Activated CD8-positive, alpha-beta T cell treated with anti-CD3 and anti-CD28 coated beads for 36 hours (primary cell): ENCODE measurements at regions not wholly inside any gene's neighbourhood (a gene's known extent, or its start where the extent isn't known, plus 50 kb on each side); places are given as distances from the start of the nearest gene placed in this dataset.
"Not testable (repeated sequence)": the region's sequence is repeated elsewhere in the genome, so short reads cannot be mapped to it uniquely, and the experiment has no call there.

Experiments used
- ATAC-seq: fragments of 200-7000 bp; cut with Tn5 transposase; one replicate; pipeline ENCODE4 v1.10.0; 2021; ENCODE audit warnings: mild to moderate bottlenecking, moderate library complexity
- CTCF ChIA-PET: fragments of 350-600 bp; sonication (Branson Sonifier 250); formaldehyde crosslinking; loops from one replicate; lab custom pipeline; 2021; ENCODE audit warnings: antibody characterized with exemption; lab: Charles Lee
- POLR2A ChIA-PET: fragments of 350-600 bp; sonication (Branson Sonifier 250); formaldehyde crosslinking; loops from one replicate; lab custom pipeline; 2021; ENCODE audit warnings: antibody characterized with exemption; lab: Charles Lee
- DNase-seq: peaks from one replicate; pipeline ENCODE4 v3.0.0-alpha.2; 2020
- H3K27ac Mint-ChIP-seq: one replicate; pipeline ENCODE4 v1.8.0; 2021; ENCODE audit warnings: mild to moderate bottlenecking, mixed read lengths
- H3K27me3 Mint-ChIP-seq: one replicate; pipeline ENCODE4 v1.8.0; 2021; ENCODE audit warnings: mixed read lengths
- H3K36me3 Mint-ChIP-seq: one replicate; pipeline ENCODE4 v1.8.0; 2021; ENCODE audit warnings: low read depth, mixed read lengths
- H3K4me1 Mint-ChIP-seq: one replicate; pipeline ENCODE4 v1.8.0; 2021; ENCODE audit warnings: low read depth, mixed read lengths
- H3K4me3 Mint-ChIP-seq: one replicate; pipeline ENCODE4 v1.8.0; 2021; ENCODE audit warnings: mild to moderate bottlenecking, moderate library complexity, mixed read lengths
- H3K9me3 Mint-ChIP-seq: one replicate; pipeline ENCODE4 v1.8.0; 2021; ENCODE audit warnings: mixed read lengths
- intact Hi-C: fragments of 100-400 bp; cut with micrococcal nuclease; formaldehyde crosslinking; loops from one replicate; pipeline ENCODE4 v1.10.0; 2022
- TF ChIP-seq, protein P1 (sequence below): fragments of 200-600 bp; IDR thresholded peaks from one replicate; pipeline ENCODE4 v1.8.0; 2022; ENCODE audit warnings: antibody characterized with exemption, mild to moderate bottlenecking

- POLR2A ChIA-PET, DNase-seq, H3K27me3 Mint-ChIP-seq, H3K4me3 Mint-ChIP-seq, CTCF ChIA-PET, intact Hi-C loops, H3K36me3 Mint-ChIP-seq, ATAC-seq: not testable (repeated sequence)
- H3K9me3 Mint-ChIP-seq: peaks cover 14% of the 10 kb centered on the region
- H3K27ac Mint-ChIP-seq: peak overlapping the region; percentile 91
- peaks cover 51% of the 10 kb centered on the region for H3K4me1 Mint-ChIP-seq
Measured at GRCh38 chr10:11403646-11404045, 207.8 kb downstream of the USP6NL start.

DNA sequence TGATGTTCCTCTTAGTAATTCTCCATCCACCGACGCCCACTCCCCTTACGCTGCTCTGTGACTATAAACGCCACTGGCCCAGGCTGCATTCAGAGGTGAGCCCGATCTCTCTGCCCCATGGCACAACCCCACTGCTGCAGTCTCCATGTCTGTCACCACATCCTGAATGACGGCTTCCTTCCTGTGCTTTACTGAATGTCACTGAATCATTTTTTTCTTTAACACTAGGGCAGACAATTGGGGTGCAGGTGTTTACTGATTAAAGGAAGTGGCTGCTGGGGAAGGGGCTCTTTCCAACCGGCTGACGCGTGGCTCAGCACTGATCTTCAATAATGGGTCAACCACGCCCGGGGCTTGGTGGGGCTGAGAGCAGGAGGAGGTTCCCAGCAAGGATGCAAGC, 208.3 kb downstream of the USP6NL start:
- Mint-ChIP-seq H3K4me1 (peaks cover 54% of the 10 kb centered on the region), H3K4me3 (peak overlapping the region; percentile 15), H3K27me3 (no peaks in the 10 kb centered on the region), H3K27ac (peak overlapping the region; percentile 91), H3K9me3 (peaks cover 14% of the 10 kb centered on the region), H3K36me3 (peaks cover 7% of the 10 kb centered on the region)
- ATAC-seq (peak; percentile 97), DNase-seq (peak; percentile 83)
- TF ChIP-seq, protein P1, sequence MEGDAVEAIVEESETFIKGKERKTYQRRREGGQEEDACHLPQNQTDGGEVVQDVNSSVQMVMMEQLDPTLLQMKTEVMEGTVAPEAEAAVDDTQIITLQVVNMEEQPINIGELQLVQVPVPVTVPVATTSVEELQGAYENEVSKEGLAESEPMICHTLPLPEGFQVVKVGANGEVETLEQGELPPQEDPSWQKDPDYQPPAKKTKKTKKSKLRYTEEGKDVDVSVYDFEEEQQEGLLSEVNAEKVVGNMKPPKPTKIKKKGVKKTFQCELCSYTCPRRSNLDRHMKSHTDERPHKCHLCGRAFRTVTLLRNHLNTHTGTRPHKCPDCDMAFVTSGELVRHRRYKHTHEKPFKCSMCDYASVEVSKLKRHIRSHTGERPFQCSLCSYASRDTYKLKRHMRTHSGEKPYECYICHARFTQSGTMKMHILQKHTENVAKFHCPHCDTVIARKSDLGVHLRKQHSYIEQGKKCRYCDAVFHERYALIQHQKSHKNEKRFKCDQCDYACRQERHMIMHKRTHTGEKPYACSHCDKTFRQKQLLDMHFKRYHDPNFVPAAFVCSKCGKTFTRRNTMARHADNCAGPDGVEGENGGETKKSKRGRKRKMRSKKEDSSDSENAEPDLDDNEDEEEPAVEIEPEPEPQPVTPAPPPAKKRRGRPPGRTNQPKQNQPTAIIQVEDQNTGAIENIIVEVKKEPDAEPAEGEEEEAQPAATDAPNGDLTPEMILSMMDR: no peak
- CTCF ChIA-PET: no interaction called here
- POLR2A ChIA-PET: no interaction called here
- intact Hi-C loops: no loop called here

DNA sequence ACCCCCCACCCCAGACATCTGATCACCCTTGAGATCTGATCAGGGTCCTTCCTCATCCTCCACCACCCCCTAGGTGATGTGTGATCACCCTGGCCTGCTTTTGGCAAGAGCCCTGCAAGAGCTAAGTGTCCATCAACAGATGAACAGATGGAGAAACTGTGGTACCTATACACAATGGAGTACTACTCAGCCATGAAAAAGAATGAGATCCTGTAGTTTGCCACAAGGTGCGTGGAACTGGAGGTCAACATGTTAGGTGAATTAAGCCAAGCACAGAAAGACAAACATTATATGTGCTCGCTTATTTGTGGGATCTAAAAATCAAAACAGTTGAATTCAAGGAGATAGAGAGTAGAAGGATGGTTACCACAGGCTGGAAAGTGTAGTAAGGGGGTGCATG, 209.1 kb downstream of the USP6NL start:
- Mint-ChIP-seq H3K36me3 (peaks cover 7% of the 10 kb centered on the region), H3K27me3 (no peaks in the 10 kb centered on the region), H3K27ac (peak overlapping the region; percentile 63), H3K4me1 (peaks cover 50% of the 10 kb centered on the region), H3K9me3 (peaks cover 13% of the 10 kb centered on the region), H3K4me3 (no peak overlapping the region)
- DNase-seq (no peak), ATAC-seq (no peak)
- TF ChIP-seq, protein P1: no peak
- CTCF ChIA-PET: no interaction called here
- POLR2A ChIA-PET: interaction anchor here (0.6 kb wide), 1 partner anchor 252 kb away, joined by 3 read pairs; no protein-coding TSS in a partner anchor
- intact Hi-C loops: no loop called here

- TF ChIP-seq, protein P1: no peak
Measured at GRCh38 chr10:11401264-11402235, 209.9 kb downstream of the USP6NL start.

DNA sequence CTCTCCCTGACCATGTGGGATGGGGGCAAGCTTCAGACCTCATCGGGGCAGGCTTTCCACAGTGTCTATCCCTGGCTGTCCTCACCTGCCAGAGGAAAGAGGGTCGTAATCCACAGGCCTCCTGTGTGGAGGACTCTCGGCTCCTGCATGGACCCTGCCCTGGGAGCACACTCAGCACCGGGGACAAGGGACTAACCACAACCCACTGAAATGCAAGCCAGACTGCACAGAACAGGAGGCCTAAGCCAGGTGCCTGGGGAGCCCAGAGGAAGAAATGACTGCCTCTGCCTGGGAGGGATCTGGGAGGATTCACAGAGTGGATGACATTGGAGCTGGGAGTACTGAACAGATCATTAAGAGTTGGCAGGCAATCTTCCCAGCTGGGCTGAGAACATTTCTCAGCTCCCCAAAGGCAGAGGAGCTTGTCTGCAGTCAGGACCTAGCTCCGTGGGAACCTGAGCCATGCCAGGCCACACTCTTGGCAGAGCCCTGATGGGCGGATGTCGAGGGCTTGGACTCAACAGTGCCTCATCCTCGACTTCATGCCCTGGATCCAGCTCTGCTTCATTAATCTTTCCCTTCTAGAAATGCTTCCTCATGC, 213.4 kb downstream of the USP6NL start:
- Mint-ChIP-seq H3K36me3 (peaks cover 5% of the 10 kb centered on the region), H3K27ac (no peak overlapping the region), H3K4me3 (no peak overlapping the region), H3K27me3 (no peaks in the 10 kb centered on the region), H3K4me1 (peaks cover 29% of the 10 kb centered on the region), H3K9me3 (peaks cover 5% of the 10 kb centered on the region)
- TF ChIP-seq, protein P1: no peak
- ChIA-PET POLR2A (no interaction called here), CTCF (no interaction called here)
- DNase-seq (no peak), ATAC-seq (no peak)
- intact Hi-C loops: no loop called here

More at GRCh38 chr10:11401264-11402235, 209.9 kb downstream of the USP6NL start:
- H3K27ac Mint-ChIP-seq: peak overlapping the region; percentile 63
- POLR2A ChIA-PET: no interaction called here
- H3K36me3 Mint-ChIP-seq: peaks cover 5% of the 10 kb centered on the region
- ATAC-seq: no peak
- peaks cover 42% of the 10 kb centered on the region for H3K4me1 Mint-ChIP-seq
- no peaks in the 10 kb centered on the region for H3K27me3 Mint-ChIP-seq
- DNase-seq: peak; percentile 39
- H3K4me3 Mint-ChIP-seq: no peak overlapping the region
- intact Hi-C loops: no loop called here
- peaks cover 5% of the 10 kb centered on the region for H3K9me3 Mint-ChIP-seq
- CTCF ChIA-PET: no interaction called here
